ENCODE measurements at regions not wholly inside any gene's neighbourhood (a gene's known extent, or its start where the extent isn't known, plus 50 kb on each side); places are given as distances from the start of the nearest gene placed in this dataset.

GRCh38 chr3:118097226-118097625 is 937.4 kb downstream of the IGSF11 start:
- TF ChIP-seq EZH2 (IDR thresholded peaks at IDR 0.05; ENCODE audit: insufficient read depth, poor library complexity, severe bottlenecking) = no peak
- no peak for TF ChIP-seq EZH2phosphoT487 (IDR thresholded peaks at IDR 0.05; ENCODE audit: insufficient read depth, low read depth)

Measured in GM23248 (cell line).